K562 (cell line): ENCODE measurements at regions not wholly inside any gene's neighbourhood (a gene's known extent, or its start where the extent isn't known, plus 50 kb on each side); places are given as distances from the start of the nearest gene placed in this dataset.

Source experiments
- ATAC-seq: fragments of 200-7000 bp; cut with Tn5 transposase; 3 replicates; pipeline ENCODE4 v1.9.1; 2020; ENCODE audit warnings: moderate library complexity
- BruUV-seq: library from RNA; stranded (reverse); fragments of 400-500 nt; replicated peaks from 2 replicates; lab custom pipeline; 2021; lab: Mats Ljungman, UMichigan
- CTCF ChIA-PET: fragments of 300-600 bp; formaldehyde crosslinking; extraction: SDS; loops from one replicate; lab custom pipeline; 2021; ENCODE audit warnings: low intra/inter-chr PET ratio; lab: Yijun Ruan, JAX
- POLR2A ChIA-PET: fragments of 300-600, 350-650 bp; sonication (Branson Sonifier 250); formaldehyde crosslinking; extraction: SDS; loops from one replicate; lab custom pipeline; 2021; ENCODE audit warnings: antibody characterized with exemption, inconsistent platforms; lab: Yijun Ruan, JAX
- DNase-seq, 4 experiments: peaks; one replicate each; pipeline versions ENCODE4 v3.0.0 to v3.0.0-alpha.2; 2011 to 2018; ENCODE audit warnings: low spot score in 3 of 4, mixed read lengths in 3 of 4; ENCODE audit errors: extremely low read depth in 1 of 4
- FAIRE-seq: peaks from 2 replicates; lab custom pipeline; 2011; peaks lifted over from hg19 to GRCh38; lab: Jason Lieb, UNC
- H2AFZ ChIP-seq: 2 replicates; pipeline ENCODE4 v1.6.0; 2011; ENCODE audit warnings: low read depth, low read length, control low read depth, inconsistent platforms
- H3K27ac ChIP-seq: fragments of 200-600 bp; 3 replicates; pipeline ENCODE4 v1.8.0; 2011; ENCODE audit warnings: low read depth, mild to moderate bottlenecking, control low read depth, inconsistent platforms, low read length, moderate library complexity, mixed read lengths; ENCODE audit errors: extremely low read depth
- H3K27me3 ChIP-seq, 2 experiments: fragments of 300-600 bp in 1 of 2; 2 replicates in 1 of 2; 3 replicates in 1 of 2; pipeline versions ENCODE4 v1.6.0 to v1.8.0; 2011; ENCODE audit warnings: inconsistent platforms in 2 of 2, low read length in 2 of 2, mild to moderate bottlenecking in 1 of 2, mixed read lengths in 1 of 2, moderate library complexity in 1 of 2; ENCODE audit not compliant: control insufficient read depth in 2 of 2, insufficient read depth in 2 of 2
- H3K36me3 ChIP-seq: fragments of 300-600 bp; 3 replicates; pipeline ENCODE4 v1.8.0; 2011; ENCODE audit warnings: mild to moderate bottlenecking, low read length, inconsistent platforms; ENCODE audit not compliant: control insufficient read depth, insufficient read depth
- H3K4me1 ChIP-seq, 2 experiments: fragments of 200-600 bp in 1 of 2; replicated peaks in 1 of 2; 2 replicates in 1 of 2; 3 replicates in 1 of 2; pipeline versions ENCODE4 v1.5.1 to v1.8.0; 2011; ENCODE audit warnings: inconsistent platforms in 2 of 2, low read length in 2 of 2, mild to moderate bottlenecking in 1 of 2, mixed read lengths in 1 of 2, moderate library complexity in 1 of 2; ENCODE audit not compliant: control insufficient read depth in 2 of 2, insufficient read depth in 2 of 2
- H3K4me2 ChIP-seq: 2 replicates; pipeline ENCODE4 v1.6.1; 2011; ENCODE audit warnings: low read length, control low read depth, inconsistent platforms, mixed read lengths; ENCODE audit not compliant: insufficient read depth
- H3K4me3 ChIP-seq: fragments of 200-600 bp; sonication (generic), shearing (Covaris generic); 2 replicates; pipeline ENCODE4 v1.5.1; 2016; ENCODE audit warnings: control low read depth, inconsistent platforms
- H3K79me2 ChIP-seq: fragments of 200-600 bp; 3 replicates; pipeline ENCODE4 v1.8.0; 2011; ENCODE audit warnings: low read length, inconsistent platforms; ENCODE audit not compliant: control insufficient read depth, insufficient read depth
- H3K9ac ChIP-seq, 2 experiments: 2 replicates each; pipeline versions ENCODE4 v1.6.0 to v1.6.1; 2011; ENCODE audit warnings: low read depth in 2 of 2, low read length in 2 of 2, control low read depth in 1 of 2, inconsistent platforms in 1 of 2, mild to moderate bottlenecking in 1 of 2, mixed read lengths in 1 of 2; ENCODE audit not compliant: insufficient read depth in 1 of 2
- H3K9me1 ChIP-seq: one replicate; pipeline ENCODE4 v1.6.0; 2011; ENCODE audit warnings: inconsistent platforms, mild to moderate bottlenecking, low read length, moderate library complexity; ENCODE audit not compliant: control insufficient read depth, insufficient read depth
- H3K9me3 ChIP-seq: replicated peaks from 2 replicates; pipeline ENCODE4 v1.5.1; 2011; ENCODE audit warnings: low read depth, low read length, inconsistent platforms; ENCODE audit not compliant: control insufficient read depth, insufficient read depth
- H4K20me1 ChIP-seq: replicated peaks from 2 replicates; pipeline ENCODE4 v1.6.1; 2011; ENCODE audit warnings: low read length, inconsistent platforms, mixed read lengths; ENCODE audit not compliant: control insufficient read depth, insufficient read depth
- BMI1 ChIP-seq: fragments of 150-350 bp; IDR thresholded peaks from 2 replicates; pipeline ENCODE4 v1.6.1; 2014; ENCODE audit warnings: low read length
- ETV5 ChIP-seq: sonication (generic); formaldehyde crosslinking; IDR thresholded peaks from 2 replicates; pipeline ENCODE4 v1.4.0; 2020; ENCODE audit warnings: low read depth, mild to moderate bottlenecking, missing genetic modification reagents
- HDAC8 ChIP-seq: fragments of 450-650 bp; IDR thresholded peaks from 2 replicates; pipeline ENCODE4 v1.6.1; 2016; ENCODE audit warnings: mild to moderate bottlenecking, missing genetic modification characterization, moderate library complexity, missing compliant biosample characterization
- KDM1A ChIP-seq, 2 experiments: fragments of 450-650 bp; IDR thresholded peaks; 2 replicates each; pipeline ENCODE4 v1.6.1; 2016; ENCODE audit warnings: mild to moderate bottlenecking in 2 of 2
- MECOM ChIP-seq: fragments of 250-450 bp; sonication (Bioruptor Pico); IDR thresholded peaks from 2 replicates; pipeline ENCODE4 v1.8.0; 2022; ENCODE audit warnings: inconsistent platforms
- NFXL1 ChIP-seq: fragments of 450-650 bp; formaldehyde crosslinking; IDR thresholded peaks from 2 replicates; pipeline ENCODE4 v1.4.0; 2021; ENCODE audit warnings: mild to moderate bottlenecking
- SOX6 ChIP-seq: fragments of 450-650 bp; IDR thresholded peaks from 2 replicates; pipeline ENCODE4 v1.6.1; 2014; ENCODE audit warnings: mild to moderate bottlenecking
- ZNF165 ChIP-seq: fragments of 250-450 bp; sonication (Bioruptor Pico); IDR thresholded peaks from 2 replicates; pipeline ENCODE4 v1.4.0; 2020; ENCODE audit warnings: borderline replicate concordance
- ZNF354B ChIP-seq: fragments of 250-450 bp; sonication (Bioruptor Pico); IDR thresholded peaks from 2 replicates; pipeline ENCODE4 v1.4.0; 2020
- ZNF584 ChIP-seq: fragments of 200-800 bp; sonication (Bioruptor generic); IDR thresholded peaks from 2 replicates; pipeline ENCODE4 v1.6.1; 2016; ENCODE audit warnings: low read depth, mild to moderate bottlenecking, missing genetic modification characterization, missing compliant biosample characterization
- ZNF707 ChIP-seq: fragments of 250-450 bp; sonication (Bioruptor Pico); conservative IDR thresholded peaks from 2 replicates; pipeline ENCODE4 v1.8.0; 2022; ENCODE audit warnings: inconsistent platforms, mild to moderate bottlenecking, moderate library complexity
- ZNF766 ChIP-seq: fragments of 200-800 bp; sonication (Bioruptor generic); conservative IDR thresholded peaks from 2 replicates; pipeline ENCODE4 v1.6.1; 2016; ENCODE audit warnings: missing genetic modification characterization, missing compliant biosample characterization
- ZNF778 ChIP-seq: fragments of 450-650 bp; formaldehyde crosslinking; IDR thresholded peaks from 2 replicates; pipeline ENCODE4 v1.4.0; 2020; ENCODE audit warnings: mild to moderate bottlenecking, moderate library complexity
- WGBS: fragments of 100-300 bp; shearing (Covaris generic); methylation state at CpG from one replicate; pipeline ENCODE4 v1.1.6; 2016; ENCODE audit warnings: low coverage, mixed read lengths; ENCODE audit not compliant: insufficient coverage; ENCODE audit errors: missing lambda C conversion rate; 5-methylcytosine and 5-hydroxymethylcytosine counted together
- in situ Hi-C: fragments of 300-500 bp; cut with MboI; formaldehyde crosslinking; loops from 4 replicates; pipeline ENCODE4 v1.15.0; 2018; ENCODE audit warnings: inconsistent platforms, mixed read lengths
- intact Hi-C: fragments of 100-400 bp; cut with micrococcal nuclease; formaldehyde crosslinking; loops from 2 replicates; pipeline ENCODE4 v1.14.2; 2022
- TF ChIP-seq, protein P1 (sequence below): sonication (generic); formaldehyde crosslinking; IDR thresholded peaks from 2 replicates; pipeline ENCODE4 v1.8.0; 2022; ENCODE audit warnings: mild to moderate bottlenecking, missing genetic modification reagents
- TF ChIP-seq, protein P2 (sequence below): fragments of 150-350 bp; conservative IDR thresholded peaks from 2 replicates; pipeline ENCODE4 v1.6.1; 2014; ENCODE audit warnings: low read length
- TF ChIP-seq, protein P3 (sequence below): fragments of 250-450 bp; sonication (Bioruptor Pico); IDR thresholded peaks from 2 replicates; pipeline ENCODE4 v1.5.1; 2021; ENCODE audit warnings: mild to moderate bottlenecking
- TF ChIP-seq, protein P4 (sequence below), 2 experiments: fragments of 200-800 bp in 1 of 2; sonication (Bioruptor generic) in 1 of 2; sonication (generic) in 1 of 2; formaldehyde crosslinking in 1 of 2; IDR thresholded peaks in 1 of 2; conservative IDR thresholded peaks in 1 of 2; 2 replicates each; pipeline versions ENCODE4 v1.5.0 to v1.6.1; 2016 to 2020; ENCODE audit warnings: missing compliant biosample characterization in 1 of 2, missing genetic modification characterization in 1 of 2, missing genetic modification reagents in 1 of 2
- TF ChIP-seq, protein P5 (sequence below): IDR thresholded peaks from 2 replicates; pipeline ENCODE4 v1.6.1; 2011; ENCODE audit not compliant: insufficient read length; ENCODE audit errors: extremely low read depth

DNA sequence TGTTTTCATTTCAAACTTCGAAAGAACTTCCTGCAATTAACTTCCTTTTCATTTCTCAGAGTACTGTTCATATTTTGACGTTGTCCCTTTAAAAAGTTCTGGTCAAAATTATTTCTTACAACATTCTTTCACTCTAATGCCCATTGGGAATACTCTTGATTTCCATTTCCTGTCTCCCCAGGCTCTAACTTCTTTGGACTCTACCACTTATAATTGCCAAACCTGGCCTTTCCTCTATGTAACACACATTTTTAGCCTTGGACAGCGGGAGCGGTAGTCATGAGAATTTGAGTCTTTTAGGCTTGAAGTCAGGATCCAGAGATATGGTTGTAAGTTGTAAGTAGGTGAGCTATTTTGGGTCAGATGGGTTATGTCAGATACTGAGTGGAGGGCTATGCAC is 163.5 kb upstream of the SPRY2 start:
- DNase-seq (no peak), FAIRE-seq (no peak), ATAC-seq (no peak)
- Histone ChIP-seq H3K36me3 (no peaks in the 10 kb centered on the region), H3K4me1 (no peaks in the 10 kb centered on the region), H3K27me3 (no peaks in the 10 kb centered on the region), H2AFZ (no peak overlapping the region), H3K9ac (no peak overlapping the region), H3K79me2 (no peaks in the 10 kb centered on the region), H3K4me2 (no peak overlapping the region), H3K4me3 (no peak overlapping the region), H3K9me3 (no peaks in the 10 kb centered on the region), H3K9me1 (no peaks in the 10 kb centered on the region), H3K27ac (no peak overlapping the region), H4K20me1 (no peaks in the 10 kb centered on the region)
- WGBS: 0% methylated on average over 4 of the region's 4 CpGs
- in situ Hi-C loops (no loop called here), intact Hi-C loops (no loop called here)
- BruUV-seq: no TSS peak
- ChIA-PET CTCF (no interaction called here), POLR2A (no interaction called here)
- TF ChIP-seq, protein P1, sequence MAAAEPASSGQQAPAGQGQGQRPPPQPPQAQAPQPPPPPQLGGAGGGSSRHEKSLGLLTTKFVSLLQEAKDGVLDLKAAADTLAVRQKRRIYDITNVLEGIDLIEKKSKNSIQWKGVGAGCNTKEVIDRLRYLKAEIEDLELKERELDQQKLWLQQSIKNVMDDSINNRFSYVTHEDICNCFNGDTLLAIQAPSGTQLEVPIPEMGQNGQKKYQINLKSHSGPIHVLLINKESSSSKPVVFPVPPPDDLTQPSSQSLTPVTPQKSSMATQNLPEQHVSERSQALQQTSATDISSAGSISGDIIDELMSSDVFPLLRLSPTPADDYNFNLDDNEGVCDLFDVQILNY (CRISPR knock-in tag): no peak
- TF ChIP-seq, protein P2, sequence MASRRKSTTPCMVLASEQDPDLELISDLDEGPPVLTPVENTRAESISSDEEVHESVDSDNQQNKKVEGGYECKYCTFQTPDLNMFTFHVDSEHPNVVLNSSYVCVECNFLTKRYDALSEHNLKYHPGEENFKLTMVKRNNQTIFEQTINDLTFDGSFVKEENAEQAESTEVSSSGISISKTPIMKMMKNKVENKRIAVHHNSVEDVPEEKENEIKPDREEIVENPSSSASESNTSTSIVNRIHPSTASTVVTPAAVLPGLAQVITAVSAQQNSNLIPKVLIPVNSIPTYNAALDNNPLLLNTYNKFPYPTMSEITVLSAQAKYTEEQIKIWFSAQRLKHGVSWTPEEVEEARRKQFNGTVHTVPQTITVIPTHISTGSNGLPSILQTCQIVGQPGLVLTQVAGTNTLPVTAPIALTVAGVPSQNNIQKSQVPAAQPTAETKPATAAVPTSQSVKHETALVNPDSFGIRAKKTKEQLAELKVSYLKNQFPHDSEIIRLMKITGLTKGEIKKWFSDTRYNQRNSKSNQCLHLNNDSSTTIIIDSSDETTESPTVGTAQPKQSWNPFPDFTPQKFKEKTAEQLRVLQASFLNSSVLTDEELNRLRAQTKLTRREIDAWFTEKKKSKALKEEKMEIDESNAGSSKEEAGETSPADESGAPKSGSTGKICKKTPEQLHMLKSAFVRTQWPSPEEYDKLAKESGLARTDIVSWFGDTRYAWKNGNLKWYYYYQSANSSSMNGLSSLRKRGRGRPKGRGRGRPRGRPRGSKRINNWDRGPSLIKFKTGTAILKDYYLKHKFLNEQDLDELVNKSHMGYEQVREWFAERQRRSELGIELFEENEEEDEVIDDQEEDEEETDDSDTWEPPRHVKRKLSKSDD: no peak
- TF ChIP-seq SOX6: no peak
- TF ChIP-seq, protein P3, sequence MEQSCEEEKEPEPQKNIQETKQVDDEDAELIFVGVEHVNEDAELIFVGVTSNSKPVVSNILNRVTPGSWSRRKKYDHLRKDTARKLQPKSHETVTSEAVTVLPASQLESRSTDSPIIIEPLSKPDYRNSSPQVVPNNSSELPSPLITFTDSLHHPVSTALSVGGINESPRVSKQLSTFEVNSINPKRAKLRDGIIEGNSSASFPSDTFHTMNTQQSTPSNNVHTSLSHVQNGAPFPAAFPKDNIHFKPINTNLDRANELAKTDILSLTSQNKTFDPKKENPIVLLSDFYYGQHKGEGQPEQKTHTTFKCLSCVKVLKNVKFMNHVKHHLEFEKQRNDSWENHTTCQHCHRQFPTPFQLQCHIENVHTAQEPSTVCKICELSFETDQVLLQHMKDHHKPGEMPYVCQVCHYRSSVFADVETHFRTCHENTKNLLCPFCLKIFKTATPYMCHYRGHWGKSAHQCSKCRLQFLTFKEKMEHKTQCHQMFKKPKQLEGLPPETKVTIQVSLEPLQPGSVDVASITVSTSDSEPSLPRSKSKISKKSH (CRISPR knock-in tag): no peak
- no peak for TF ChIP-seq ZNF354B (CRISPR knock-in tag)
- TF ChIP-seq NFXL1 (CRISPR knock-in tag): no peak
- no peak for TF ChIP-seq ZNF165 (CRISPR knock-in tag)
- TF ChIP-seq ZNF707 (CRISPR knock-in tag): no peak
- TF ChIP-seq, protein P4, sequence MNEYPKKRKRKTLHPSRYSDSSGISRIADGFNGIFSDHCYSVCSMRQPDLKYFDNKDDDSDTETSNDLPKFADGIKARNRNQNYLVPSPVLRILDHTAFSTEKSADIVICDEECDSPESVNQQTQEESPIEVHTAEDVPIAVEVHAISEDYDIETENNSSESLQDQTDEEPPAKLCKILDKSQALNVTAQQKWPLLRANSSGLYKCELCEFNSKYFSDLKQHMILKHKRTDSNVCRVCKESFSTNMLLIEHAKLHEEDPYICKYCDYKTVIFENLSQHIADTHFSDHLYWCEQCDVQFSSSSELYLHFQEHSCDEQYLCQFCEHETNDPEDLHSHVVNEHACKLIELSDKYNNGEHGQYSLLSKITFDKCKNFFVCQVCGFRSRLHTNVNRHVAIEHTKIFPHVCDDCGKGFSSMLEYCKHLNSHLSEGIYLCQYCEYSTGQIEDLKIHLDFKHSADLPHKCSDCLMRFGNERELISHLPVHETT (CRISPR knock-in tag; conservative IDR thresholded peaks at IDR 0.05 in 1 of 2, IDR thresholded peaks at IDR 0.05 in 1 of 2): no peak
- TF ChIP-seq MECOM (CRISPR knock-in tag): no peak
- no peak for TF ChIP-seq KDM1A (IDR thresholded peaks at IDR 0.05)
- TF ChIP-seq BMI1: no peak
- no peak for TF ChIP-seq HDAC8 (tag)
- TF ChIP-seq, protein P5, sequence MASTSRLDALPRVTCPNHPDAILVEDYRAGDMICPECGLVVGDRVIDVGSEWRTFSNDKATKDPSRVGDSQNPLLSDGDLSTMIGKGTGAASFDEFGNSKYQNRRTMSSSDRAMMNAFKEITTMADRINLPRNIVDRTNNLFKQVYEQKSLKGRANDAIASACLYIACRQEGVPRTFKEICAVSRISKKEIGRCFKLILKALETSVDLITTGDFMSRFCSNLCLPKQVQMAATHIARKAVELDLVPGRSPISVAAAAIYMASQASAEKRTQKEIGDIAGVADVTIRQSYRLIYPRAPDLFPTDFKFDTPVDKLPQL: no peak
- no peak for TF ChIP-seq ZNF778 (CRISPR knock-in tag)
- no peak for TF ChIP-seq ETV5
- no peak for TF ChIP-seq ZNF766 (CRISPR knock-in tag)
- TF ChIP-seq ZNF584: no peak
